ENCODE measurements at regions not wholly inside any gene's neighbourhood (a gene's known extent, or its start where the extent isn't known, plus 50 kb on each side); places are given as distances from the start of the nearest gene placed in this dataset.

GRCh38 chr12:127482950-127483349 is 784.0 kb upstream of the TMEM132C start:
- TF ChIP-seq, protein P1, sequence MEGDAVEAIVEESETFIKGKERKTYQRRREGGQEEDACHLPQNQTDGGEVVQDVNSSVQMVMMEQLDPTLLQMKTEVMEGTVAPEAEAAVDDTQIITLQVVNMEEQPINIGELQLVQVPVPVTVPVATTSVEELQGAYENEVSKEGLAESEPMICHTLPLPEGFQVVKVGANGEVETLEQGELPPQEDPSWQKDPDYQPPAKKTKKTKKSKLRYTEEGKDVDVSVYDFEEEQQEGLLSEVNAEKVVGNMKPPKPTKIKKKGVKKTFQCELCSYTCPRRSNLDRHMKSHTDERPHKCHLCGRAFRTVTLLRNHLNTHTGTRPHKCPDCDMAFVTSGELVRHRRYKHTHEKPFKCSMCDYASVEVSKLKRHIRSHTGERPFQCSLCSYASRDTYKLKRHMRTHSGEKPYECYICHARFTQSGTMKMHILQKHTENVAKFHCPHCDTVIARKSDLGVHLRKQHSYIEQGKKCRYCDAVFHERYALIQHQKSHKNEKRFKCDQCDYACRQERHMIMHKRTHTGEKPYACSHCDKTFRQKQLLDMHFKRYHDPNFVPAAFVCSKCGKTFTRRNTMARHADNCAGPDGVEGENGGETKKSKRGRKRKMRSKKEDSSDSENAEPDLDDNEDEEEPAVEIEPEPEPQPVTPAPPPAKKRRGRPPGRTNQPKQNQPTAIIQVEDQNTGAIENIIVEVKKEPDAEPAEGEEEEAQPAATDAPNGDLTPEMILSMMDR (conservative IDR thresholded peaks at IDR 0.05): no peak
- TF ChIP-seq ZFX (IDR thresholded peaks at IDR 0.05): no peak
